ENCODE measurements at regions not wholly inside any gene's neighbourhood (a gene's known extent, or its start where the extent isn't known, plus 50 kb on each side); places are given as distances from the start of the nearest gene placed in this dataset.

GRCh38 chr2:8546612-8547283, 135.1 kb upstream of the ID2 start:
- TF ChIP-seq CTCF (IDR thresholded peaks at IDR 0.05; ENCODE audit: low read depth, low read length, poor library complexity, severe bottlenecking) (no peak), EZH2phosphoT487 (IDR thresholded peaks at IDR 0.05; ENCODE audit: borderline replicate concordance, low read length) (no peak)

Data from DOHH2 (cell line).